Trophoblast cell (in vitro differentiated cells and primary cell): ENCODE measurements at regions not wholly inside any gene's neighbourhood (a gene's known extent, or its start where the extent isn't known, plus 50 kb on each side); places are given as distances from the start of the nearest gene placed in this dataset.

Source experiments
- DNase-seq, 2 donors: peaks; one replicate each; pipeline ENCODE4 v3.0.0-alpha.2; 2016
- H2AFZ ChIP-seq: 2 replicates; pipeline ENCODE4 v1.6.1; 2013; ENCODE audit warnings: low read length, moderate library complexity, mild to moderate bottlenecking; ENCODE audit not compliant: insufficient read depth, poor library complexity
- H2AK5ac ChIP-seq: 2 replicates; pipeline ENCODE4 v1.6.1; 2013; ENCODE audit warnings: mild to moderate bottlenecking, low read length
- H2BK120ac ChIP-seq: 2 replicates; pipeline ENCODE4 v1.6.1; 2013; ENCODE audit warnings: low read length, mild to moderate bottlenecking, moderate library complexity; ENCODE audit not compliant: insufficient read depth, poor library complexity
- H2BK12ac ChIP-seq: 2 replicates; pipeline ENCODE4 v1.6.1; 2013; ENCODE audit warnings: mild to moderate bottlenecking, low read length, moderate library complexity
- H2BK5ac ChIP-seq: 2 replicates; pipeline ENCODE4 v1.6.1; 2013; ENCODE audit warnings: low read length, low read depth, moderate library complexity, mild to moderate bottlenecking; ENCODE audit not compliant: poor library complexity
- H3K14ac ChIP-seq: 2 replicates; pipeline ENCODE4 v1.6.1; 2013; ENCODE audit warnings: mild to moderate bottlenecking, low read length
- H3K18ac ChIP-seq: 2 replicates; pipeline ENCODE4 v1.6.1; 2013; ENCODE audit warnings: mild to moderate bottlenecking, low read length
- H3K23ac ChIP-seq: 2 replicates; pipeline ENCODE4 v1.6.1; 2013; ENCODE audit warnings: low read length
- H3K27ac ChIP-seq: 2 replicates; pipeline ENCODE4 v1.5.1; 2013; ENCODE audit warnings: low read depth, mild to moderate bottlenecking, inconsistent platforms, low read length, moderate library complexity
- H3K27me3 ChIP-seq: 2 replicates; pipeline ENCODE4 v1.6.1; 2013; ENCODE audit warnings: inconsistent platforms, mild to moderate bottlenecking, low read length, moderate library complexity; ENCODE audit not compliant: insufficient read depth
- H3K36me3 ChIP-seq, 2 experiments: 1 replicate in 1 of 2; 2 replicates in 1 of 2; pipeline ENCODE4 v1.6.1; 2013; ENCODE audit warnings: low read length in 2 of 2, mild to moderate bottlenecking in 2 of 2, moderate library complexity in 1 of 2; ENCODE audit not compliant: insufficient read depth in 2 of 2, control insufficient read depth in 1 of 2
- H3K4ac ChIP-seq: 2 replicates; pipeline ENCODE4 v1.6.1; 2013; ENCODE audit warnings: low read depth, mild to moderate bottlenecking, low read length, moderate library complexity
- H3K4me1 ChIP-seq, 2 experiments: 1 replicate in 1 of 2; 2 replicates in 1 of 2; pipeline ENCODE4 v1.6.1; 2013; ENCODE audit warnings: low read length in 2 of 2, mild to moderate bottlenecking in 2 of 2, moderate library complexity in 1 of 2; ENCODE audit not compliant: insufficient read depth in 2 of 2, control insufficient read depth in 1 of 2
- H3K4me2 ChIP-seq: 2 replicates; pipeline ENCODE4 v1.6.1; 2013; ENCODE audit warnings: inconsistent platforms, mild to moderate bottlenecking, low read length, moderate library complexity
- H3K4me3 ChIP-seq: 2 replicates; pipeline ENCODE4 v1.5.1; 2013; ENCODE audit warnings: mild to moderate bottlenecking, low read depth, low read length, inconsistent platforms
- H3K79me1 ChIP-seq: one replicate; pipeline ENCODE4 v1.6.1; 2013; ENCODE audit warnings: low read length
- H3K79me2 ChIP-seq: 2 replicates; pipeline ENCODE4 v1.6.1; 2013; ENCODE audit warnings: low read length, mild to moderate bottlenecking; ENCODE audit not compliant: control insufficient read depth, insufficient read depth, poor library complexity
- H3K9ac ChIP-seq: 2 replicates; pipeline ENCODE4 v1.6.1; 2013; ENCODE audit warnings: mild to moderate bottlenecking, low read length
- H3K9me3 ChIP-seq: 2 replicates; pipeline ENCODE4 v1.6.1; 2013; ENCODE audit warnings: low read depth, mild to moderate bottlenecking, control low read depth, inconsistent platforms, low read length; ENCODE audit not compliant: insufficient read depth
- H4K12ac ChIP-seq: 2 replicates; pipeline ENCODE4 v1.6.1; 2013; ENCODE audit warnings: low read depth, mild to moderate bottlenecking, low read length, moderate library complexity
- H4K8ac ChIP-seq: 2 replicates; pipeline ENCODE4 v1.6.1; 2013; ENCODE audit warnings: low read depth, mild to moderate bottlenecking, low read length, moderate library complexity
- H4K91ac ChIP-seq: one replicate; pipeline ENCODE4 v1.6.1; 2013; ENCODE audit warnings: low read depth, mild to moderate bottlenecking, low read length, moderate library complexity
- WGBS: extraction: QIAGEN DNeasy Blood & Tissue Kit; methylation state at CpG from one replicate; pipeline ENCODE4 v1.1.7; 2013; ENCODE audit warnings: missing lambda C conversion rate; ENCODE audit not compliant: insufficient read length, insufficient coverage; ENCODE audit errors: extremely low coverage; 5-methylcytosine and 5-hydroxymethylcytosine counted together

- H4K8ac ChIP-seq = no peak overlapping the region
Observed at GRCh38 chr4:173991814-173992213, 291.7 kb downstream of the FBXO8 start.

GRCh38 chr4:173991316-173991715 lies 292.2 kb downstream of the FBXO8 start:
- no CpG with 5 or more reads among the region's 1 CpG for WGBS

More at GRCh38 chr4:173991814-173992213, 291.7 kb downstream of the FBXO8 start:
- Histone ChIP-seq H2BK120ac (no peak overlapping the region), H3K14ac (no peak overlapping the region), H3K79me1 (no peaks in the 10 kb centered on the region), H3K27me3 (no peaks in the 10 kb centered on the region), H3K27ac (no peak overlapping the region), H4K91ac (no peak overlapping the region), H2AK5ac (no peak overlapping the region), H2BK5ac (no peak overlapping the region), H3K4me2 (no peak overlapping the region), H3K9ac (no peak overlapping the region), H3K9me3 (no peaks in the 10 kb centered on the region), H3K4me3 (no peak overlapping the region), H3K18ac (no peak overlapping the region), H2AFZ (no peak overlapping the region), H4K12ac (no peak overlapping the region), H3K4me1 (no peaks in the 10 kb centered on the region), H3K79me2 (no peaks in the 10 kb centered on the region), H3K36me3 (no peaks in the 10 kb centered on the region), H3K23ac (no peak overlapping the region), H2BK12ac (no peak overlapping the region), H3K4ac (no peak overlapping the region)
- WGBS = no CpG with 5 or more reads among the region's 3 CpGs
- DNase-seq = no peak

GRCh38 chr4:173990869-173991210 lies 292.6 kb downstream of the FBXO8 start:
- Histone ChIP-seq H3K27ac (no peak overlapping the region), H3K27me3 (no peaks in the 10 kb centered on the region), H3K4me3 (no peak overlapping the region), H3K18ac (no peak overlapping the region), H3K4me1 (no peaks in the 10 kb centered on the region), H4K12ac (no peak overlapping the region), H3K14ac (no peak overlapping the region), H2AK5ac (no peak overlapping the region), H4K91ac (no peak overlapping the region), H4K8ac (no peak overlapping the region), H3K4me2 (no peak overlapping the region), H3K23ac (no peak overlapping the region), H2BK12ac (no peak overlapping the region), H3K9ac (no peak overlapping the region), H2BK120ac (no peak overlapping the region), H3K9me3 (no peaks in the 10 kb centered on the region), H3K36me3 (no peaks in the 10 kb centered on the region), H3K79me1 (no peaks in the 10 kb centered on the region), H3K4ac (no peak overlapping the region), H2AFZ (no peak overlapping the region), H2BK5ac (no peak overlapping the region), H3K79me2 (no peaks in the 10 kb centered on the region)
- WGBS = no CpG with 5 or more reads among the region's 9 CpGs
- peak; percentile 64 to 66 for DNase-seq

More at GRCh38 chr4:173991316-173991715, 292.2 kb downstream of the FBXO8 start:
- Histone ChIP-seq H3K27me3 (no peaks in the 10 kb centered on the region), H3K9ac (no peak overlapping the region), H3K4me2 (no peak overlapping the region), H3K36me3 (no peaks in the 10 kb centered on the region), H2BK12ac (no peak overlapping the region), H3K4ac (no peak overlapping the region), H3K23ac (no peak overlapping the region), H4K91ac (no peak overlapping the region), H4K12ac (no peak overlapping the region), H4K8ac (no peak overlapping the region), H3K4me3 (no peak overlapping the region), H2AFZ (no peak overlapping the region), H3K79me2 (no peaks in the 10 kb centered on the region), H3K27ac (no peak overlapping the region), H3K4me1 (no peaks in the 10 kb centered on the region), H2AK5ac (no peak overlapping the region), H2BK5ac (no peak overlapping the region), H2BK120ac (no peak overlapping the region), H3K18ac (no peak overlapping the region), H3K79me1 (no peaks in the 10 kb centered on the region), H3K14ac (no peak overlapping the region), H3K9me3 (no peaks in the 10 kb centered on the region)
- DNase-seq = peak in 1 of 2 donors; percentile 20

GRCh38 chr4:173990126-173990868 lies 293.2 kb downstream of the FBXO8 start:
- Histone ChIP-seq H4K8ac (no peak overlapping the region), H3K27me3 (no peaks in the 10 kb centered on the region), H3K27ac (no peak overlapping the region), H4K91ac (no peak overlapping the region), H2BK5ac (no peak overlapping the region), H3K23ac (no peak overlapping the region), H3K4me2 (no peak overlapping the region), H3K4ac (no peak overlapping the region), H3K79me2 (no peaks in the 10 kb centered on the region), H3K9me3 (no peaks in the 10 kb centered on the region), H3K79me1 (no peaks in the 10 kb centered on the region), H2BK120ac (no peak overlapping the region), H2AFZ (no peak overlapping the region), H3K9ac (no peak overlapping the region), H3K4me3 (no peak overlapping the region), H3K36me3 (no peaks in the 10 kb centered on the region), H2AK5ac (no peak overlapping the region), H3K4me1 (no peaks in the 10 kb centered on the region), H3K18ac (no peak overlapping the region), H3K14ac (no peak overlapping the region), H4K12ac (no peak overlapping the region), H2BK12ac (no peak overlapping the region)
- no CpG with 5 or more reads among the region's 6 CpGs for WGBS
- peak in 1 of 2 donors; percentile 56 for DNase-seq
